SK-N-DZ (cell line): ENCODE measurements at regions not wholly inside any gene's neighbourhood (a gene's known extent, or its start where the extent isn't known, plus 50 kb on each side); places are given as distances from the start of the nearest gene placed in this dataset.
"Not testable (repeated sequence)": the region's sequence is repeated elsewhere in the genome, so short reads cannot be mapped to it uniquely, and the experiment has no call there.

Experiments
- DNase-seq: peaks from one replicate; pipeline ENCODE4 v3.0.0-alpha.2; 2015; ENCODE audit warnings: low spot score

GRCh38 chr21:10405331-10405730 lies 116.1 kb upstream of the TPTE start:
- not testable (repeated sequence) for DNase-seq

GRCh38 chr21:10409786-10410185 lies 111.6 kb upstream of the TPTE start:
- DNase-seq = not testable (repeated sequence)

DNA sequence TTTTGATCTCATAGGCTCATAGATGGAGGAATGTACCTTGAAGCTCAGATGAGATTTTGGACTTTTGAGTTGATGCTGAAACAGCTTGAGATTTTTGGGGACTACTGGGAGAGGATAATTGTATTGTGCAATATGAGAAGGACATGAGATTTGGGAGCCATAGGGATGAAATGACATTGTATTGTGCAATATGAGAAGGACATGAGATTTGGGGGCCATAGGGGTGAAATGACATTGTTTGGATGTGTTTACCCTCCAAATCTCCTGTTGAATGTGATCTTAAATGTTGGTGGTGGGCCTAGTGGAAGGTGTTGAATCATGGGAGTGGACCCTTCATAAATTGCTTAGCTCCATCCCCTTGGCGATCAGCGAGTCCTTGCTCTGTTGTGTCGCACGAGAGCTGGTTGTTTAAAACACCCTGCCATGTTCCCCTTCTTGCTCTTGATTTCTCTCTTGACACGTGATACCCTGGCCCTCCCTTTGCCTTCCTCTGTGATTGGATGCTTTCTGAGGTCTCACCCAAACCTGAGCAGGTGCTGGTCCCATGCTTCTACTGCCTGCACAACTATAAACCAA lies 110.9 kb upstream of the TPTE start:
- not testable (repeated sequence) for DNase-seq

DNA sequence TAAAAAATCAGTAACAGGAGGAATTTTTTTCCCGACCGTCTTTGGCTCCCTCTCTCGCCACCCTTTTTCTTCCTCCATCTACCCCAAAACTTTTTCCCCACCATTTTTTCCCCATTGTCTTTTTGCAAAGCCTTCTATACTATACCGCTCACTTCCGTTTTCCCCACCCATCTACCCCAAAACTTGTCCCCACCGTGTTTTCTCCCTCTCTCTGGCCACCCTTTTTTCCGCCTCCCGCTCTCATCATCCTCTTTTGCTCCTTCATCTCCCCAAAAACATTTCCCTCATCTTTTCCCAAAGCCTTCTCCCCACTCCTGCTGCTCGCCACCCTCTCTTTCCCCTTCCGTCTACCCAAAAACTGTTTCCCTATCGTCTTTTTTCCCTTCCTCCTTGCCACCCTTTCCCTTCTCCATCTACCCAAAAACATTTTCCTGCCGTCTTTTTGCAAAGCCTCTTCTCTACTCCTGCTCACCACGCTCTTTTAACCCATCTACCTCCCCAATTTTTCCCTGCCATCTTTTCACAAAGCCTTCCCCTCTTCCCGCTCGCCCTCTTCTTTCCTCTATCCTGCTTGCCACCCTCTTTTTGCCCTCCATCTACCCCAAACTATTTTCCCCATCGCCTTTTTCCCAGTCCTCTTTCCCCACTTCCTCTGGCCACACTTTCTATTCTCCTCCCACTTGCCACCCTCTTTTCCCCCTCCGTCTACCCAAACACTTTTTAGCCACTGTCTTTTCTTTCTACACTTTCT lies 109.4 kb upstream of the TPTE start:
- DNase-seq = not testable (repeated sequence)

- DNase-seq = not testable (repeated sequence)
Measured at GRCh38 chr21:10412928-10413246, 108.5 kb upstream of the TPTE start.

DNA sequence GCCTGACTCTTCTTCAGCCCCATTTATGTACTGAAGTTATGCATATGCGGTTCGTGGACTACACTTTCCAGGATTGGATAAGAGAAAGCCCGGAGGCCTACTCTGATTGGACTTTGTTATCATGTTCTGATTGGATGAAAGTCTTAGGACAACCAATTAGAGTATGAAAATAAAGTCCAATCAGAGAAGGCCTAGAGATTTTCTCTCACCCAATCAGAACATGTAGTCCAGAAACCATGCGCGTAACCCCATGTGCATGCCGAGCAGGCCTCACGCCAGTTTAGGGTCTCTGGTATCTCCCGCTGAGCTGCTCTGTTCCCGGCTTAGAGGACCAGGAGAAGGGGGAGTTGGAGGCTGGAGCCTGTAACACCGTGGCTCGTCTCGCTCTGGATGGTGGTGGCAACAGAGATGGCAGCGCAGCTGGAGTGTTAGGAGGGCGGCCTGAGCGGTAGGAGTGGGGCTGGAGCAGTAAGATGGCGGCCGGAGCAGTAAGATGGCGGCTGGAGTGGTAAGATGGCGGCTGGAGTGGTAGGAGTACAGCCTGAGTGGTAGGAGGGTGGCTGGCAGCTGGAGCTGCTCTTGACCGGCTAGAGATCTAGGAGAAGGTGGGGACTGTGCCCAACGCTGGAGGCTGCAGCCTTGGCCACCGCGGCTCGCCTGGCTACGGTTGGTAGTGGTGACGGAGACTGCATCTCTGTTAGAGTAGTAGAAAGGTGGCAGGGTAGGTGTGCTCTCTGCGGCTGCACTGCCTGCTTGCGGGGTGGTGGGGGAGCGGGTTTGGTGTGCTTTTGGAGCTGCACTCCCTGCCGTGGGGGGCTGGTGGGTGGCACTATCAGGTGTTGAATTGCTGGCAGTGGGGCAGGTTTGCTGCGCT lies 107.9 kb upstream of the TPTE start:
- DNase-seq = peak; percentile 59

DNA sequence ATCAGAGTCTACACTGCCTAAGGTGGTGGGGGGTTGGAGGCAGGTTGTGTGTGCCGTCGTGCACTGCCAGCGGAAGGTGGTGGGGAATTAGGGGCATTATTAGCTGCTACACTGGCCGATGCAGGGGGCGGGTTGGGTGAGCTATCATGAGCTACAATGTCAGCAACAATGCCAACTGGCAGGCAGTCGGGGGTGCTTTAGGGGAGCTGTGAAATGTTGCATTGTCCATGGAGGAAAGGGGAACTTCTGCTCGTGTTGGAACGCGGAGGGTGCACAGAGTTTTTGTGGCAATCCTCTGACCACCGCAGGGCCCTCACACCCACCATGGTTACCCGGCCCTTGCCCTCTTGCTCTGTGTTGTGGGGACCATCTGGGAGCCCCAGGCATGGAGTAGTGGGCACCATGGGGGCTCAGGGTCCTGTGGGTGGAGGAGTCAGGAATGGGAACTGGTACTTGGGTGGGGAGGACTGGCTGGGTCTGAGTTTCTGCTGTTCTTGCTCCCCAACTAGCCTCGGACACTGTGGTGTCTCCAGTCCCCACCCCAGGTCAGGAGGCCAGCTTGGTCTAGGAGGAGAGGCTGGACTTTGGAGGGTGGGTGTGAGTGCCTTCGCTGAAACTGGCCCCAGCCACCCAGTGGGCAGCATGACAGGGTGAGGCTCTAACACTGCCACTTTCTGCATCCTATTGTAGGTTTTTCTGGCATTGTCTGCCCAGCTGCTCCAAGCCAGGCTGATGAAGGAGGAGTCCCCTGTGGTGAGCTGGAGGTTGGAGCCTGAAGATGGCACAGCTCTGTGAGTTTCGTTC lies 107.1 kb upstream of the TPTE start:
- not testable (repeated sequence) for DNase-seq

- not testable (repeated sequence) for DNase-seq
Measured at GRCh38 chr21:10414925-10415254, 106.5 kb upstream of the TPTE start.

DNA sequence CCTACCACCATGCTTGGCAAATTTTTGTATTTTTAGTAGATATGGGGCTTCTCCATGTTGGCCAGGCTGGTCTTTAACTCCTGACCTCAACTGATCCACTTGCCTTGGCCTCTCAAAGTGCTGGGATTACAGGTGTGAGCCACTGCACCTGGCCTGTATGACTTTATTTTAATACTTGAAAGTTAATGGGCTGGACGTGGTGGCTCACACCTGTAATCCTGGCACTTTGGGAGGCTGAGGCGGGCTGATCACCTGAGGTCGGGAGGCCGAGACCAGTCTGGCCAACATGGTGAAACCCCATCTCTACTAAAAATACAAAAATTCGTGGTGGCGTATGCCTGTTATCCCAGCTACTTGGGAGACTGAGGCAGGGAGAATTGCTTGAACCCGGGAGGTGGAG lies 105.9 kb upstream of the TPTE start:
- not testable (repeated sequence) for DNase-seq

DNA sequence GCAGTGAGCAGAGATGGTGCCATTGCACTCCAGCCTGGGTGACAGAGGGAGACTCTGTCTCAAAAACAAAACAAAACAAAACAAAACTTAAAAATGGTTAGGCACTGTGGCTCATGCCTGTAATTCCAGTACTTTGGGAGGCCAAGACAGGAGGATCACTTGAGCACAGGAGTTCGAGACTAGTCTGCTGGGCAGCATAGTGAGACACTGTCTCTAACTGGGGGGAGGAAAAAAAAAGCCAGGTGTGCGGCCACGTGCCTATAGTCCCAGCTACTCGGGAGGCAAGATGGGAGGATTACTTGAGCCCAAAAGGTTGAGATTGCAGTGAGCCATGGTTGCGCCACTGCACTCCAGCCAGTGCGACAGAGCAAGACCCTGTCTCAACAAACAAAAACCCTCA lies 105.5 kb upstream of the TPTE start:
- DNase-seq = peak; percentile 32

GRCh38 chr21:10416691-10417447 lies 104.5 kb upstream of the TPTE start:
- not testable (repeated sequence) for DNase-seq

DNA sequence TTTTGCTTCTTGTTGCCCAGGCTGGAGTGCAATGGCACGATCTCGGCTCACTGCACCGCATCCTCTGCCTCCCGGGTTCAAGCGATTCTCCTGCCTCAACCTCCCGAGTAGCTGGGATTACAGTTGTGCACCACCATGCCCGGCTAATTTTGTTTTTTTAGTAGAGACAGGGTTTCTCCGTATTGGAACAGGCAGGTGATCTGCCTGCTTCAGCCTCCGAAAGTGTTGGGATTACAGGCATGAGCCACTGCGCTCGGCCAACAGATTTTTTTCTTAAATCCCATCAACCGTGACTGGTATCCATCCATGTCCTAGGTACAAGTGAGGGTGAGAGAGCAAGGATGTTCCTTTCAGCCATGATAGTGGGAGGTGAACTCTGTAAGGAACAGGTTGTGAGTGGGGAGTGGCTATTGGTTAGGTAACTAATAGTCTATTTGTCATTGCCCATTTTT lies 103.8 kb upstream of the TPTE start:
- DNase-seq = peak; percentile 44

DNA sequence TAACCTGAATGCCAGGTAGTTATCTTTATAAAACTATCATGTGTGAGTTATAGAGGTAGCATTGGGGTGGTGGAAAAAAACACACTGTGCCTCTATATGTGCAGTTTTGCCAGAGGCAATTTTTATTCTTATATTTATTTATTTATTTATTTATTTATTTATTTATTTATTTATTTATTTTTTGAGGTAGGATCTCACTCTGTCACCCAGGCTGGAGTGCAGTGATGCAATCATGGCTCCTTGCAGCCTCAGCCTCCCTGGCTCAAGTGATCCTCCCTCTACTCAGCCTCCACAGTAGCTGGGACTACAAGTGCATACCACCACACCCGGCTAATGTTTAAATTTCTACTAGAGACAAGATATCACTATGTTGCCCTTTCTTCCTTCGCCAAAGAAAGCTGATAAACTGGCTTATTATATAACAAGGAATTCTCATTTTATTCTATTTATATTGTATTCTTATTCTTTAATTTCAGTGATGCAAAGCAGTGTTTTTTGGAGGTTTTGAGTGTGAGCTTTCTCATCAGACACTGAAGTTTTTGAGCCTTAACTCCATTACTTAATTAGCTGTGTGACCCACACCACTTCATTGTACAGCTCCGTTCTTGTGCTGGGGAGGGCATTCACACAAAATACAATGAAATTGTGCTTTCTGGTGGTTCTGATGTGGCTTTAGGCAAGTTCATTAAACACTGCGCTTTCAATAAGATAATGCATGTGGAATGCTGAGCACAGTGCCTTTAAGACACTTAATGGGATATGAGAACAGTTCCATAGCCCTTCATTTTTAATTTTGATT lies 102.9 kb upstream of the TPTE start:
- not testable (repeated sequence) for DNase-seq

DNA sequence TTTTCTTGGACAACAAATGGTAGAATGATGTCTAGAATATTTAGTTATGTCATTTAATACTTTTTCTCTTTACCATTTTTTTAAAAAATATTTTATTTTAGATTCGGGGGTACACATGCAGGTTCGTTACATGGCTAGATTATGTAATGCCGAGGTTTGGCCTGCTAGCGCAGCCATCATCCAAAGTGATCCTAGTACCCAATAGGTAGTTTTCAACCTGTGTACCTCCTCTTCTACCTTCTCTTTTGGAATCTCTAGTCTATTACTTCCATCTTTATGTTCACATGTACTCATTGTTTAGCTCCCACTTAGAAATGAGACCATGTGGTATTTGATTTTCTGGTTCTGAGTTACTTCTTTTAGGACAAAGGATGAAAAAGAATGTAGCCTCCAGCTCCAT lies 100.2 kb upstream of the TPTE start:
- not testable (repeated sequence) for DNase-seq

GRCh38 chr21:10421601-10422000 lies 99.8 kb upstream of the TPTE start:
- DNase-seq = not testable (repeated sequence)

DNA sequence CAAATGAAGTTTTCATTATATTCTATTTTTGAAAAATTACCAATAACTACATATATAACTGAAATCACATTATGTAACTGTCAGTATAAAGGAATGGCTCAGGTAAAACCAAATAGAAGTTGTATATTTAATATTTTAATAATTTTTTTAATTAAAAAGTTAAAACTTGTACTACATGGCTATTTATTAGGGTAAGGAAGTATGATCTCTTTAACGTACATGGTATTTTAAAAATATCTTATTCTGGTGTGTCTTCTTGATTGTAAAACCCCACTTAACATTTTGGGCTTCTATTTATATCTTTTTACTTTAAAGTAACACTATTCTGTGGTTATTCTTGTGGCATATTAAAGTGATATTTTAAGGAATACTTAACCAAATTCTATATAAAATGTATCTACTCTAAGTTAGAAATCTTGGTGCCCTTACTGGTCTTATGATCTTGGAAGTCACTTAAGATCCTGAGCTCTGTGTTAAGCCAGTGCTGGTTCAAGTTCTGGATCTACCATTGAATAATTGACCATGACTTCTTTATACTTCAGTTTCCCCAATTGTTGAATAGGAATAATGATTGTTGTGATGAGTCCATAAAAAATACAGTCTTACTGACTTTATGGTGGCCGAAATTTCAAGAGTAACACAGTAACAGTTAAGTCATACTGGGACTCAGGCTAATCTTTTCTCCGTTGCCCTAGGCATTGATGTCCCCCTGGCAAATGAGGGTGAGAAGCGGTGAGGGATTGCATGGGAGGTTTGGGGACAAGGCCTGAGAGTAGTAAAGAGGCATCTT lies 97.1 kb upstream of the TPTE start:
- not testable (repeated sequence) for DNase-seq

DNA sequence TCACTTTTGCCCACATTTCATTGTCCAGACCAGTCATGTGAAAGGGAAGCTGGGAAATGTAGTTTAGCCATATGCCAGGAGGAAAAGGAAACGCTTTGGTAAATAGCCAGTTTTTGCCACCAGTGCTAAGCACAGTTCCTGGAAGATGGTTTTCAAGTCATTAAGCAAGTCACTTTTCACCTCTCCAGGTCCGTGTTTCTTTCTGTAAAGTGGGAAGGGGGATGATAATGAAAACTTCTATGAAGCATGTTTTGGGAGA lies 96.6 kb upstream of the TPTE start:
- DNase-seq = not testable (repeated sequence)

DNA sequence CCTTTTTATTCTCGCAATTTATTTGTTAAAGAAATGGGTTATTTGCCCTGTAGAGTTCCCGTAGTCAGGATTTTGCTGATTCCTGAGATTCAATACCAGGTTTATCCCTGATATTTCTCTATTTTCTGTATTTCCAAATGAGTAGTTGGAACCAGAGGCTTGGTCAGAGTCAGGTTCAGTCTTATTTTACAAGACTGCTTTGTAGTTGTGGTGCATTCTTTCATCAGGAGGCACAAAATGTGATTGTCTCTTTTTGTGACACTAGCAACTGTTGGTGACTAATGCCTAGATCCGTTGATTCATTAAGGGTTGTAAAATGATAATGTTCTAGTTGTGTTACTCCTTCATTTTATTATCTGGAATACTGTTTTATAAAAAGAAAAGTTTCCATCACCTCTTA lies 95.5 kb upstream of the TPTE start:
- no peak for DNase-seq

GRCh38 chr21:10426812-10427211 lies 94.6 kb upstream of the TPTE start:
- DNase-seq = not testable (repeated sequence)

- peak; percentile 34 for DNase-seq
Measured at GRCh38 chr21:10427277-10427676, 94.1 kb upstream of the TPTE start.
